IMR-90 (cell line): ENCODE measurements at regions not wholly inside any gene's neighbourhood (a gene's known extent, or its start where the extent isn't known, plus 50 kb on each side); places are given as distances from the start of the nearest gene placed in this dataset.

Experiments used
- ATAC-seq: fragments of 200-7000 bp; cut with Tn5 transposase; 2 replicates; pipeline ENCODE4 v1.9.1; 2020; ENCODE audit warnings: low read depth, mild to moderate bottlenecking, moderate library complexity
- BruUV-seq: library from RNA; stranded (reverse); fragments of 400-500 nt; replicated peaks from 2 replicates; lab custom pipeline; 2021; lab: Mats Ljungman, UMichigan
- CTCF ChIA-PET: fragments of 300-600 bp; formaldehyde crosslinking; extraction: SDS; loops from one replicate; lab custom pipeline; 2021; ENCODE audit warnings: antibody characterized with exemption; lab: Yijun Ruan, JAX
- POLR2A ChIA-PET: fragments of 300-600 bp; sonication (Branson Sonifier 250); formaldehyde crosslinking; loops from one replicate; lab custom pipeline; 2022; ENCODE audit warnings: antibody characterized with exemption; ENCODE audit not compliant: unreplicated experiment; lab: Charles Lee
- DNase-seq: peaks from one replicate; pipeline ENCODE4 v3.0.0; 2013
- H2AFZ ChIP-seq: replicated peaks from 2 replicates; pipeline ENCODE3; 2013; ENCODE audit warnings: low read length, mild to moderate bottlenecking; ENCODE audit not compliant: poor library complexity
- H2AK5ac ChIP-seq: 2 replicates; pipeline ENCODE4 v1.6.1; 2013; ENCODE audit warnings: low read depth, low read length, inconsistent platforms
- H2AK9ac ChIP-seq: replicated peaks from 2 replicates; pipeline ENCODE3; 2013; ENCODE audit warnings: mild to moderate bottlenecking, low read depth, low read length, moderate library complexity; ENCODE audit not compliant: poor library complexity
- H2BK120ac ChIP-seq: 2 replicates; pipeline ENCODE4 v1.6.1; 2013; ENCODE audit warnings: low read depth, low read length, inconsistent platforms
- H2BK15ac ChIP-seq: 3 replicates; pipeline ENCODE4 v1.6.1; 2013; ENCODE audit warnings: low read depth, low read length, inconsistent platforms
- H2BK20ac ChIP-seq: 2 replicates; pipeline ENCODE4 v1.6.1; 2013; ENCODE audit warnings: low read depth, mild to moderate bottlenecking, inconsistent platforms, low read length, moderate library complexity
- H2BK5ac ChIP-seq: 2 replicates; pipeline ENCODE4 v1.6.1; 2013; ENCODE audit warnings: mild to moderate bottlenecking, low read depth, low read length, inconsistent platforms; ENCODE audit not compliant: poor library complexity, severe bottlenecking
- H3K14ac ChIP-seq: replicated peaks from 2 replicates; pipeline ENCODE4 v1.6.1; 2013; ENCODE audit warnings: low read depth, low read length, inconsistent platforms
- H3K18ac ChIP-seq: 2 replicates; pipeline ENCODE4 v1.6.1; 2013; ENCODE audit warnings: low read depth, low read length, control low read depth
- H3K23ac ChIP-seq: 2 replicates; pipeline ENCODE4 v1.6.1; 2013; ENCODE audit warnings: low read depth, low read length, inconsistent platforms
- H3K27ac ChIP-seq: 2 replicates; pipeline ENCODE4 v1.5.1; 2013; ENCODE audit warnings: mild to moderate bottlenecking, control low read depth, low read length; ENCODE audit not compliant: insufficient read depth
- H3K27me3 ChIP-seq: 2 replicates; pipeline ENCODE4 v1.6.1; 2013; ENCODE audit warnings: low read length; ENCODE audit not compliant: control insufficient read depth, insufficient read depth
- H3K36me3 ChIP-seq: 2 replicates; pipeline ENCODE4 v1.6.1; 2013; ENCODE audit warnings: low read length, mixed read lengths; ENCODE audit not compliant: control insufficient read depth, insufficient read depth
- H3K4ac ChIP-seq: 2 replicates; pipeline ENCODE4 v1.6.1; 2013; ENCODE audit warnings: low read depth, low read length, inconsistent platforms
- H3K4me1 ChIP-seq: 2 replicates; pipeline ENCODE4 v1.6.1; 2013; ENCODE audit warnings: low read length, mixed read lengths; ENCODE audit not compliant: control insufficient read depth, insufficient read depth
- H3K4me2 ChIP-seq: 2 replicates; pipeline ENCODE4 v1.6.1; 2013; ENCODE audit warnings: low read depth, mild to moderate bottlenecking, control low read depth, low read length, moderate library complexity
- H3K4me3 ChIP-seq: 2 replicates; pipeline ENCODE4 v1.5.1; 2013; ENCODE audit warnings: low read depth, mild to moderate bottlenecking, control low read depth, low read length, moderate library complexity; ENCODE audit not compliant: insufficient read depth
- H3K56ac ChIP-seq: 2 replicates; pipeline ENCODE4 v1.6.1; 2013; ENCODE audit warnings: low read length, inconsistent platforms; ENCODE audit not compliant: insufficient read depth; ENCODE audit errors: extremely low read depth
- H3K79me1 ChIP-seq, 2 experiments: 2 replicates each; pipeline ENCODE4 v1.6.1; 2013; ENCODE audit warnings: low read length in 2 of 2, inconsistent platforms in 1 of 2, low read depth in 1 of 2
- H3K9ac ChIP-seq: 2 replicates; pipeline ENCODE4 v1.6.1; 2013; ENCODE audit warnings: low read depth, low read length, control low read depth
- H3K9me1 ChIP-seq: 2 replicates; pipeline ENCODE4 v1.6.1; 2013; ENCODE audit warnings: low read length, inconsistent platforms; ENCODE audit not compliant: insufficient read depth
- H3K9me3 ChIP-seq: 2 replicates; pipeline ENCODE4 v1.6.1; 2013; ENCODE audit warnings: low read length; ENCODE audit not compliant: control insufficient read depth, insufficient read depth
- H4K20me1 ChIP-seq: 2 replicates; pipeline ENCODE4 v1.6.1; 2013; ENCODE audit warnings: low read length, inconsistent platforms; ENCODE audit not compliant: insufficient read depth
- H4K5ac ChIP-seq: 2 replicates; pipeline ENCODE4 v1.6.1; 2013; ENCODE audit warnings: mild to moderate bottlenecking, low read depth, low read length, control low read depth
- H4K8ac ChIP-seq, 2 experiments: 2 replicates each; pipeline ENCODE4 v1.6.1; 2013; ENCODE audit warnings: low read depth in 2 of 2, low read length in 2 of 2, control low read depth in 1 of 2, inconsistent platforms in 1 of 2
- H4K91ac ChIP-seq: 2 replicates; pipeline ENCODE4 v1.6.1; 2013; ENCODE audit warnings: low read depth, low read length, inconsistent platforms; ENCODE audit not compliant: insufficient read depth
- BHLHE40 ChIP-seq: fragments of 150-350 bp; IDR thresholded peaks from 2 replicates; pipeline ENCODE4 v1.6.1; 2016; ENCODE audit warnings: mild to moderate bottlenecking, low read depth, low read length
- MAZ ChIP-seq: IDR thresholded peaks from 2 replicates; pipeline ENCODE4 v1.6.1; 2012; ENCODE audit warnings: low read depth, mild to moderate bottlenecking, low read length, improper control_type of control experiment, moderate library complexity, borderline replicate concordance
- POLR2A ChIP-seq: IDR thresholded peaks from 2 replicates; pipeline ENCODE4 v1.6.1; 2012; ENCODE audit warnings: mild to moderate bottlenecking, low read depth, low read length
- RCOR1 ChIP-seq: IDR thresholded peaks from 2 replicates; pipeline ENCODE4 v1.6.1; 2012; ENCODE audit warnings: mild to moderate bottlenecking, low read length, improper control_type of control experiment; ENCODE audit not compliant: insufficient replicate concordance
- WGBS, 2 experiments: methylation state at CpG; one replicate each; pipeline versions ENCODE4 v1.1.5 to v1.1.7; 2013; ENCODE audit warnings: missing lambda C conversion rate in 2 of 2; ENCODE audit not compliant: insufficient read length in 1 of 2; ENCODE audit errors: extremely low coverage in 2 of 2; 5-methylcytosine and 5-hydroxymethylcytosine counted together
- dilution Hi-C: fragments of 300-500 bp; cut with HindIII; formaldehyde crosslinking; loops from one replicate; pipeline ENCODE4 v1.14.3; 2018; ENCODE audit warnings: low sequenced_read_pairs; ENCODE audit not compliant: unreplicated experiment
- in situ Hi-C: fragments of 300-500 bp; cut with MboI; formaldehyde crosslinking; loops from 3 replicates; pipeline ENCODE4 v1.14.3; 2019; ENCODE audit warnings: low sequenced_read_pairs, inconsistent platforms, mixed read lengths
- intact Hi-C: fragments of 100-400 bp; cut with micrococcal nuclease; formaldehyde crosslinking; loops from 2 replicates; pipeline ENCODE4 v1.10.0; 2022

GRCh38 chr2:199552141-199552540, 94.4 kb upstream of the SATB2 start:
- ChIA-PET CTCF (interaction anchor here (1.6 kb wide), 1 partner anchor 35 kb away, joined by 4 read pairs; no protein-coding TSS in a partner anchor), POLR2A (no interaction called here)
- no peaks in the 10 kb centered on the region for H3K4me1 ChIP-seq
- H3K14ac ChIP-seq: no peak overlapping the region
- H3K79me1 ChIP-seq: no peaks in the 10 kb centered on the region
- H2AK9ac ChIP-seq: no peak overlapping the region
- no peaks in the 10 kb centered on the region for H3K27me3 ChIP-seq
- no peak overlapping the region for H4K5ac ChIP-seq
- no peak overlapping the region for H3K56ac ChIP-seq
- no peak overlapping the region for H2BK5ac ChIP-seq
- no peaks in the 10 kb centered on the region for H3K36me3 ChIP-seq
- no peak for DNase-seq
- intact Hi-C loops: no loop called here
- H2BK120ac ChIP-seq: no peak overlapping the region
- no peaks in the 10 kb centered on the region for H3K9me1 ChIP-seq
- no peak overlapping the region for H3K27ac ChIP-seq
- H4K91ac ChIP-seq: no peak overlapping the region
- H3K23ac ChIP-seq: no peak overlapping the region
- WGBS, 2 experiments: 55% methylated on average over 3 of the region's 6 CpGs; no CpG with 5 or more reads in 1 of the 2 experiments
- no peak overlapping the region for H3K18ac ChIP-seq
- no TSS peak for BruUV-seq
- TF ChIP-seq BHLHE40 (no peak), MAZ (no peak), RCOR1 (no peak), POLR2A (no peak)
- H3K4me2 ChIP-seq: no peak overlapping the region
- H3K4me3 ChIP-seq: no peak overlapping the region
- no peak overlapping the region for H2BK20ac ChIP-seq
- in situ Hi-C loops: no loop called here
- no peak overlapping the region for H4K8ac ChIP-seq
- no peaks in the 10 kb centered on the region; the same call in 1 of the 2 replicates for H3K9me3 ChIP-seq
- no peak for ATAC-seq
- dilution Hi-C loops: no loop called here
- H3K4ac ChIP-seq: no peak overlapping the region
- H2AK5ac ChIP-seq: no peak overlapping the region
- H2AFZ ChIP-seq: no peak overlapping the region
- H2BK15ac ChIP-seq: no peak overlapping the region
- H3K9ac ChIP-seq: no peak overlapping the region
- H4K20me1 ChIP-seq: no peaks in the 10 kb centered on the region
